Peyer's patch (tissue), 4 donors: ENCODE measurements at regions not wholly inside any gene's neighbourhood (a gene's known extent, or its start where the extent isn't known, plus 50 kb on each side); places are given as distances from the start of the nearest gene placed in this dataset.

Experiments used
- DNase-seq, 3 donors: peaks; one replicate each; pipeline ENCODE4 v3.0.0-alpha.2; 2017 to 2019
- H3K27ac ChIP-seq, 4 donors: fragments of 200-600 bp; sonication (generic); one replicate each; pipeline ENCODE4 v1.5.1; 2016 to 2019
- H3K27me3 ChIP-seq, 2 donors: fragments of 200-600 bp; sonication (generic); one replicate each; pipeline ENCODE4 v1.5.1; 2019
- H3K36me3 ChIP-seq, 3 donors: fragments of 200-600 bp; sonication (generic); one replicate each; pipeline ENCODE4 v1.5.1; 2016 to 2019
- H3K4me1 ChIP-seq, 4 donors: fragments of 200-600 bp; sonication (generic); one replicate each; pipeline ENCODE4 v1.5.1; 2016 to 2019
- H3K4me3 ChIP-seq, 4 donors: fragments of 200-600 bp; sonication (generic); 1 replicate in 3 of 4; 2 replicates in 1 of 4; pipeline ENCODE4 v1.5.1; 2016 to 2019; ENCODE audit warnings: mild to moderate bottlenecking in 1 of 4
- H3K9me3 ChIP-seq, 4 donors: fragments of 200-600 bp; sonication (generic); one replicate each; pipeline ENCODE4 v1.5.1; 2016 to 2019; ENCODE audit warnings: mild to moderate bottlenecking in 1 of 4
- CTCF ChIP-seq, 6 experiments: fragments of 450-650 bp in 4 of 6; fragments of 200-600 bp in 2 of 6; sonication (generic) in 1 of 6; IDR thresholded peaks; one replicate each; pipeline ENCODE4 v1.5.1; 2017 to 2019; ENCODE audit warnings: antibody characterized with exemption in 6 of 6, mild to moderate bottlenecking in 3 of 6, moderate library complexity in 1 of 6
- POLR2A ChIP-seq, 2 donors: fragments of 450-650 bp; IDR thresholded peaks; one replicate each; pipeline ENCODE4 v1.5.1; 2017; ENCODE audit warnings: antibody characterized with exemption in 2 of 2, mild to moderate bottlenecking in 2 of 2, moderate library complexity in 2 of 2

GRCh38 chr10:128870830-128871597 lies 596.0 kb upstream of the MGMT start:
- Histone ChIP-seq H3K9me3 (no peaks in the 10 kb centered on the region), H3K27ac (no peak overlapping the region), H3K36me3 (no peaks in the 10 kb centered on the region), H3K27me3 (no peaks in the 10 kb centered on the region), H3K4me3 (no peak overlapping the region), H3K4me1 (no peaks in the 10 kb centered on the region)
- DNase-seq = no peak
- TF ChIP-seq POLR2A (IDR thresholded peaks at IDR 0.05) (no peak), CTCF (IDR thresholded peaks at IDR 0.05) (no peak)

GRCh38 chr10:128871671-128872231 lies 595.3 kb upstream of the MGMT start:
- Histone ChIP-seq H3K27me3 (no peaks in the 10 kb centered on the region), H3K36me3 (no peaks in the 10 kb centered on the region), H3K27ac (no peak overlapping the region), H3K4me1 (no peaks in the 10 kb centered on the region), H3K9me3 (no peaks in the 10 kb centered on the region), H3K4me3 (no peak overlapping the region)
- no peak for DNase-seq
- TF ChIP-seq POLR2A (IDR thresholded peaks at IDR 0.05) (no peak), CTCF (IDR thresholded peaks at IDR 0.05) (no peak)

- no peaks in the 10 kb centered on the region for H3K9me3 ChIP-seq
- H3K4me3 ChIP-seq = no peak overlapping the region
- no peaks in the 10 kb centered on the region for H3K27me3 ChIP-seq
- H3K36me3 ChIP-seq = no peaks in the 10 kb centered on the region
- H3K27ac ChIP-seq = no peak overlapping the region
- DNase-seq = no peak
- no peaks in the 10 kb centered on the region for H3K4me1 ChIP-seq
- TF ChIP-seq POLR2A (IDR thresholded peaks at IDR 0.05) = no peak
- no peak for TF ChIP-seq CTCF (IDR thresholded peaks at IDR 0.05)
These were observed 593.5 kb upstream of the MGMT start for GRCh38 chr10:128873411-128874054.

- H3K9me3 ChIP-seq = no peaks in the 10 kb centered on the region
- no peaks in the 10 kb centered on the region for H3K4me1 ChIP-seq
- TF ChIP-seq POLR2A (IDR thresholded peaks at IDR 0.05) (no peak), CTCF (IDR thresholded peaks at IDR 0.05) (no peak)
- no peak overlapping the region for H3K27ac ChIP-seq
- no peaks in the 10 kb centered on the region for H3K27me3 ChIP-seq
- no peaks in the 10 kb centered on the region for H3K36me3 ChIP-seq
- no peak overlapping the region for H3K4me3 ChIP-seq
- no peak for DNase-seq
These were observed 592.7 kb upstream of the MGMT start for GRCh38 chr10:128874331-128874730.

- Histone ChIP-seq H3K36me3 (no peaks in the 10 kb centered on the region), H3K9me3 (no peaks in the 10 kb centered on the region), H3K27ac (no peak overlapping the region), H3K4me1 (no peaks in the 10 kb centered on the region), H3K4me3 (no peak overlapping the region), H3K27me3 (no peaks in the 10 kb centered on the region)
- no peak for DNase-seq
- TF ChIP-seq POLR2A (IDR thresholded peaks at IDR 0.05) = no peak
- TF ChIP-seq CTCF (IDR thresholded peaks at IDR 0.05) = no peak
These were observed 591.9 kb upstream of the MGMT start for GRCh38 chr10:128875030-128875744.
